ENCODE measurements at regions not wholly inside any gene's neighbourhood (a gene's known extent, or its start where the extent isn't known, plus 50 kb on each side); places are given as distances from the start of the nearest gene placed in this dataset.

GRCh38 chr1:80779275-80779674 lies 1021.5 kb upstream of the ADGRL2 start:
- TF ChIP-seq CTCF (IDR thresholded peaks at IDR 0.05; ENCODE audit: low read depth, low read length, missing input control) (peak; percentile 9), TAF1 (conservative IDR thresholded peaks at IDR 0.05) (no peak)
- TF ChIP-seq, protein P1, sequence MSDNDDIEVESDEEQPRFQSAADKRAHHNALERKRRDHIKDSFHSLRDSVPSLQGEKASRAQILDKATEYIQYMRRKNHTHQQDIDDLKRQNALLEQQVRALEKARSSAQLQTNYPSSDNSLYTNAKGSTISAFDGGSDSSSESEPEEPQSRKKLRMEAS (IDR thresholded peaks at IDR 0.05) = no peak

Measured in liver (tissue), 3 donors.